Astrocyte (in vitro differentiated cells and primary cell): ENCODE measurements at regions not wholly inside any gene's neighbourhood (a gene's known extent, or its start where the extent isn't known, plus 50 kb on each side); places are given as distances from the start of the nearest gene placed in this dataset.

ENCODE experiments used
- DNase-seq: peaks from one replicate; pipeline ENCODE4 v3.0.0-alpha.2; 2010; ENCODE audit warnings: low read depth
- FAIRE-seq: peaks from 2 replicates; lab custom pipeline; 2011; peaks lifted over from hg19 to GRCh38; lab: Jason Lieb, UNC
- H2AFZ ChIP-seq: 2 replicates; pipeline ENCODE4 v1.6.0; 2012; ENCODE audit warnings: low read depth, low read length, inconsistent platforms
- H3K27ac ChIP-seq: 2 replicates; pipeline ENCODE4 v1.5.1; 2011; ENCODE audit warnings: low read depth, low read length, inconsistent platforms
- H3K27me3 ChIP-seq: 2 replicates; pipeline ENCODE4 v1.6.0; 2011; ENCODE audit warnings: low read length, inconsistent platforms; ENCODE audit not compliant: insufficient read depth
- H3K36me3 ChIP-seq: 2 replicates; pipeline ENCODE4 v1.5.1; 2011; ENCODE audit warnings: low read length, inconsistent platforms; ENCODE audit not compliant: insufficient read depth
- H3K4me1 ChIP-seq: 2 replicates; pipeline ENCODE4 v1.5.1; 2011; ENCODE audit warnings: low read length, inconsistent platforms; ENCODE audit not compliant: insufficient read depth
- H3K4me2 ChIP-seq: 2 replicates; pipeline ENCODE4 v1.6.0; 2012; ENCODE audit warnings: low read length, inconsistent platforms
- H3K4me3 ChIP-seq: 2 replicates; pipeline ENCODE4 v1.5.1; 2011; ENCODE audit warnings: low read depth, mild to moderate bottlenecking, low read length, inconsistent platforms; ENCODE audit not compliant: insufficient read depth
- H3K79me2 ChIP-seq: 2 replicates; pipeline ENCODE4 v1.6.0; 2012; ENCODE audit warnings: mild to moderate bottlenecking, low read length, inconsistent platforms; ENCODE audit not compliant: insufficient read depth
- H3K9ac ChIP-seq: 2 replicates; pipeline ENCODE4 v1.6.0; 2012; ENCODE audit warnings: mild to moderate bottlenecking, low read length, inconsistent platforms
- H3K9me3 ChIP-seq: 2 replicates; pipeline ENCODE4 v1.5.1; 2012; ENCODE audit warnings: low read depth, mild to moderate bottlenecking, low read length, inconsistent platforms; ENCODE audit not compliant: insufficient read depth
- H4K20me1 ChIP-seq: 2 replicates; pipeline ENCODE4 v1.6.0; 2012; ENCODE audit warnings: low read length, inconsistent platforms; ENCODE audit not compliant: insufficient read depth
- H3K27ac Mint-ChIP-seq: one replicate; pipeline ENCODE4 v1.8.0; 2021; ENCODE audit warnings: mild to moderate bottlenecking, mixed read lengths; ENCODE audit not compliant: unreplicated experiment
- H3K27me3 Mint-ChIP-seq: one replicate; pipeline ENCODE4 v1.8.0; 2021; ENCODE audit warnings: low read depth, mixed read lengths; ENCODE audit not compliant: unreplicated experiment
- H3K36me3 Mint-ChIP-seq: one replicate; pipeline ENCODE4 v1.8.0; 2021; ENCODE audit warnings: low read depth, mixed read lengths; ENCODE audit not compliant: unreplicated experiment
- H3K4me1 Mint-ChIP-seq: one replicate; pipeline ENCODE4 v1.8.0; 2021; ENCODE audit warnings: low read depth, mixed read lengths; ENCODE audit not compliant: unreplicated experiment
- H3K4me3 Mint-ChIP-seq: one replicate; pipeline ENCODE4 v1.8.0; 2021; ENCODE audit warnings: mild to moderate bottlenecking, moderate library complexity, mixed read lengths; ENCODE audit not compliant: unreplicated experiment
- H3K9me3 Mint-ChIP-seq: one replicate; pipeline ENCODE4 v1.8.0; 2021; ENCODE audit warnings: mild to moderate bottlenecking, mixed read lengths; ENCODE audit not compliant: unreplicated experiment
- EZH2 ChIP-seq: IDR thresholded peaks from 2 replicates; pipeline ENCODE4 v1.6.1; 2012; ENCODE audit warnings: mild to moderate bottlenecking, low read length, inconsistent platforms; ENCODE audit not compliant: insufficient read depth
- TF ChIP-seq, protein P1 (sequence below): IDR thresholded peaks from 2 replicates; pipeline ENCODE4 v1.5.1; 2011; ENCODE audit warnings: low read depth, mild to moderate bottlenecking, inconsistent platforms, low read length, moderate library complexity; ENCODE audit not compliant: insufficient read depth

DNA sequence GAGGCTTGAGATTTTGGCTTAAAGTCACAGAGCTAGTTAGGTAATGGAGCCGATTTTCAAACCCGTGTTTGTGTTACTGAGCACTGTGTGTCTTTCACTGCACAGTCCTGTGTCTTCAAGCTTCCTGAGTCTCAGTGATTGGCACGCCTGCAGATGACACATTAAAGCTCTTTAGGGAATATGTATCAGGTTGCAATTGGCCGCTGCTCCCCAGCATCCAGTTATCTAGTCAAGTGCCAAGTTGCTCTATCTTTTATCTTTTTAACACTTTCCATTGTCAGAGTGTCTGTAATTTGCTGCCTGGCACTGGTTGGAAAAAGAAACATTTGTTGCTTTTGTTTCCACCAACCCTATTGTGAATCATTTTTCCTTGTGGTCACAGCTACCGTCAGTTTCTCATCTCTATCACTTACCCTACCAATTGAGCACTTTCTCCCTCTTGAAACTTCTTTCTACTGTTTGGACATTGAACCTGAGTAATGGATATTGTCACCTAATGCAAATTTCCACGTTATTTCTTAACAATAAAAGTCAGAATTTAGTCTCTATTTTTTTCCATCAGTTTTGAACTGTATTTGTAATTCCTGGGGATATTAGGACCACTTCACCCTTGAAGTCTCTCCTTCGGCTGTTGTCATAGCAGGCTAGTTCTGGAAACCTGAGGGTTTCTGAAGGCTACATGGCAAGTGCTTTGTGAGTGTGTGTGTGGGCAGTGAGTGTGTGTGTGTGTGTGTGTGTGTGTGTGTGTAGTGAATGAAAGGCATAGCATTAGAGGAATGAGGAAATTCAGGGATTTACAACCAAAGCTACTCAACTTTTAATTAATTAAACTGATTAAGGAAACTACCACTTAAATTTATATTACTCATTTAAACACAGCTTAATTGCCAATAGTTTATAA lies 274.3 kb downstream of the ISL1 start:
- H3K79me2 ChIP-seq, result no peaks in the 10 kb centered on the region
- FAIRE-seq (no peak), DNase-seq (no peak)
- H3K27me3 ChIP-seq, result no peaks in the 10 kb centered on the region
- H2AFZ ChIP-seq, result no peak overlapping the region
- H3K4me3 ChIP-seq, result no peak overlapping the region
- Mint-ChIP-seq H3K4me3 (no peak overlapping the region), H3K27me3 (no peaks in the 10 kb centered on the region), H3K27ac (no peak overlapping the region), H3K9me3 (no peaks in the 10 kb centered on the region), H3K4me1 (peaks cover 24% of the 10 kb centered on the region), H3K36me3 (no peaks in the 10 kb centered on the region)
- H3K4me2 ChIP-seq, result no peak overlapping the region
- no peaks in the 10 kb centered on the region for H3K9me3 ChIP-seq
- no peaks in the 10 kb centered on the region for H4K20me1 ChIP-seq
- TF ChIP-seq EZH2, result no peak
- TF ChIP-seq, protein P1, sequence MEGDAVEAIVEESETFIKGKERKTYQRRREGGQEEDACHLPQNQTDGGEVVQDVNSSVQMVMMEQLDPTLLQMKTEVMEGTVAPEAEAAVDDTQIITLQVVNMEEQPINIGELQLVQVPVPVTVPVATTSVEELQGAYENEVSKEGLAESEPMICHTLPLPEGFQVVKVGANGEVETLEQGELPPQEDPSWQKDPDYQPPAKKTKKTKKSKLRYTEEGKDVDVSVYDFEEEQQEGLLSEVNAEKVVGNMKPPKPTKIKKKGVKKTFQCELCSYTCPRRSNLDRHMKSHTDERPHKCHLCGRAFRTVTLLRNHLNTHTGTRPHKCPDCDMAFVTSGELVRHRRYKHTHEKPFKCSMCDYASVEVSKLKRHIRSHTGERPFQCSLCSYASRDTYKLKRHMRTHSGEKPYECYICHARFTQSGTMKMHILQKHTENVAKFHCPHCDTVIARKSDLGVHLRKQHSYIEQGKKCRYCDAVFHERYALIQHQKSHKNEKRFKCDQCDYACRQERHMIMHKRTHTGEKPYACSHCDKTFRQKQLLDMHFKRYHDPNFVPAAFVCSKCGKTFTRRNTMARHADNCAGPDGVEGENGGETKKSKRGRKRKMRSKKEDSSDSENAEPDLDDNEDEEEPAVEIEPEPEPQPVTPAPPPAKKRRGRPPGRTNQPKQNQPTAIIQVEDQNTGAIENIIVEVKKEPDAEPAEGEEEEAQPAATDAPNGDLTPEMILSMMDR, result no peak
- H3K36me3 ChIP-seq, result no peaks in the 10 kb centered on the region
- H3K27ac ChIP-seq, result no peak overlapping the region
- no peaks in the 10 kb centered on the region for H3K4me1 ChIP-seq
- no peak overlapping the region for H3K9ac ChIP-seq

DNA sequence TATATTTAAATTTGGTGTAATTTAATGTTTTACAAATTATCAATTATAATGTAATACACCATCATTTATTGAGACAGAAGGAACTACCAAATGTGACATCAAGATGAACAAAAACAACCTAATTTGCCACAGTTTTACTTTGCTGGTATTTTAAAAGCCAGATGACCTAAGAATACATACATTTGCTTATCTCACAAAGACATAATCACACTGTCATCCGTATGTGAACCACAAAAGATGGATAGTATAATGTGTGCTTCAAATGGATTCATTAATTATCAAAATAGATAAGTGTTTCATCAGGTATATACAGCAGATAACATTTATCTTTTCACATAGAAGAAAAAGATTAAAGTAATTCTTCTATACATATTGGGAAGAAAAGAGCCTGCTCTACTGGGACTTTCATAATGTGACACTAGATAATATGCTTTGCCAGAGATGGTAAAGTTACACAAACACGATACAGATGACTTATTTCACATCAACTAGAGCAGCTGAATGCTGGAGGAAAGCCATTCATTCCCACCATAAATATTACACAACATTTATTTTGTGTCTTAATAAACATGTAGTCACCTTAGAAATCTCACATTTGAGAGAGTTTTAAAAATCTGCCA lies 278.5 kb downstream of the ISL1 start:
- Histone ChIP-seq H3K4me3 (no peak overlapping the region), H3K27ac (no peak overlapping the region), H3K27me3 (no peaks in the 10 kb centered on the region), H3K9ac (no peak overlapping the region), H3K79me2 (no peaks in the 10 kb centered on the region), H2AFZ (no peak overlapping the region), H3K4me1 (no peaks in the 10 kb centered on the region), H3K36me3 (no peaks in the 10 kb centered on the region), H3K9me3 (no peaks in the 10 kb centered on the region), H3K4me2 (no peak overlapping the region), H4K20me1 (no peaks in the 10 kb centered on the region)
- no peaks in the 10 kb centered on the region for H3K9me3 Mint-ChIP-seq
- no peak overlapping the region for H3K27ac Mint-ChIP-seq
- no peaks in the 10 kb centered on the region for H3K36me3 Mint-ChIP-seq
- no peak for FAIRE-seq
- no peaks in the 10 kb centered on the region for H3K27me3 Mint-ChIP-seq
- TF ChIP-seq, protein P1, result no peak
- TF ChIP-seq EZH2, result no peak
- H3K4me3 Mint-ChIP-seq, result no peak overlapping the region
- peaks cover 12% of the 10 kb centered on the region for H3K4me1 Mint-ChIP-seq
- DNase-seq, result no peak
